HG03097 (cell line): ENCODE measurements at regions not wholly inside any gene's neighbourhood (a gene's known extent, or its start where the extent isn't known, plus 50 kb on each side); places are given as distances from the start of the nearest gene placed in this dataset.
A peak's percentile ranks its signal among the peaks of the same experiment; 100 is the strongest.

Experiments used
- ATAC-seq: cut with Tn5 transposase; IDR thresholded peaks from one replicate; pipeline ENCODE4 v1.9.1; 2021; ENCODE audit not compliant: unreplicated experiment, low FRiP score

DNA sequence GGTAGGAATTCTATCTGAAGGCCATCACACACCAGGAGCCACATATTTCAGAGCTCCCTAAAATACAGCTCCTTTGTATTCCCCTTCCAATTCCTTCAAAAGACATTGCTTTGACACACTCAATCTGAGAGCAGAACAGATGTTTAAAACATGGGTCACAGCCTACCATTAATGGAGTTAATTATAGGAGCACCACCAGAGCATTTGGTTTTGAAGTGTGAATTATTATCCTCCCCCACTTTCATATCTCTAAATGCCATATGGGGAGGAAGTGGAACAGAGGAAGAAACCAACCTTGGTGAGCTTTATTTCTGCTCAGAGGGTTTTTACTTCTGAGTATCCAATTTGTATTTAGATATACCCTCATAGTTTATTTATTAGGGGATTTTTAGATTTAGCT lies 50.7 kb upstream of the TNFRSF21 start:
- ATAC-seq = peak; percentile 64

DNA sequence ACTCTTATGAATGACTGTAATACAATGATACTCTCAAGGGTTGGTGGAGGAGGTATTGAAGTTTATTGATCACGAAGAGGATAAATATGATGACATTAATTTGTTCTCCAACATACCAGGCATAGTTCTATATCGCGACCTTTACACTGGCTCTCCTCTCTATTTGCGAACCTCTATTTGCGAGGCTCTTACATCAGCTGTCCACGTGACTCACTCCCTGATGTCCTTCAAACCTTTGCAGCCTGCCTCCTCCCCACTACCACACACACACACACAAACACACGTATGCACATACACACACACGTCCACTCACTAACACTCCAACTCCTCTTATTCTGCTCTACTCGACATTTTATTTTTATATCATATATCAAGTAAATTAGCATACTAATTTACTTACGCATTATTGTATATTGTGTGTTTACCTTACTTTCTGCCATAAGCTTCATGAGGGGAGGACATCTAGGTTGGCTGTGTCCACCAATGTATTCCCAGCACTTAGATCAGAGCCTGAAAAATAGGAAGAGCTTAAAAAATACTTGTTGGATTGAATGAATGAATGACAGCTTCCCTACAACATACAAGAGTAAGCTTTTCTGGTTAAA lies 53.3 kb upstream of the TNFRSF21 start:
- ATAC-seq = no peak

DNA sequence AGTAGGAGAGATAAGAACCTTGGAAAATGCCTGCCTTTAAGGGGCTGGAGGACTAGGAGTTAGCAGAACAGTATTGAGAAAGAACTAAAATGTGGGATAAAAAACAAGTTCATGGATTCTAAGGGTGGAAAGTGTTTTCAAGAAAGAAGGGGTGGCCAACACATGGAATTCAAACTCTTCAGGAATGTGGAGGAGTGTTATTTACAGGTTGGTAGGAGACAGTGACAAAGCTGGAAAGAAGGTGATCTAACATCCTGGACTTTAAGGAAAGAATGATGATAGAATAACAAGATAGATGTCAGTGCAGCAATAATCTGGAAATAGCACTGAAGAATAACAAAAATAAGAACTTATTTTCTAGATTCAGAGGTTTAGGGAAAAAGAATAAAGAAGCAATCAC lies 54.0 kb upstream of the TNFRSF21 start:
- no peak for ATAC-seq

DNA sequence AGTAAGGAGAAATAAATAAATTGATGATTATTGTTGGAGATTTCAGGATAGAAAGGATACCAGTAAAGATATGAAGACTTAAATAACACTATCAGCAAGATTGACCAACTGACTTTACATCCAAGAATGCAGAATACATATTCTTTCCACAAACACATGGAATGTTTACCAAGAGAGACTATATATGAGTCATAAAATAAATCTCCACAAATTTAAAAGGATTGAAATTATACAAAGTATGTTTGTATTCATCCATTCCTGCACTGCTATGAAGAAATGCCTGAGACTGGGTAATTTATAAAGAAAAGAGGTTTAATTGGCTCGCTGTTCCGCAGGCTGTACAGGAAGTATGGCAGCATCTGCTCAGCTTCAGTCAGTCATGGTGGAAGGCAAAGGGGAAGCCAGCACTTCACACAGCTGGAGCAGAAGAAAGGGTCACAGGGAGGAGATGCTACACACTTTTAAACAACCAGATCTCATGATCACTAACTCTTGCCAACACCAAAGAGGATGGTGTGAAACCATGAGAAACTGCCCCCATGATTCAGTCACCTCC lies 56.7 kb upstream of the TNFRSF21 start:
- ATAC-seq = no peak

DNA sequence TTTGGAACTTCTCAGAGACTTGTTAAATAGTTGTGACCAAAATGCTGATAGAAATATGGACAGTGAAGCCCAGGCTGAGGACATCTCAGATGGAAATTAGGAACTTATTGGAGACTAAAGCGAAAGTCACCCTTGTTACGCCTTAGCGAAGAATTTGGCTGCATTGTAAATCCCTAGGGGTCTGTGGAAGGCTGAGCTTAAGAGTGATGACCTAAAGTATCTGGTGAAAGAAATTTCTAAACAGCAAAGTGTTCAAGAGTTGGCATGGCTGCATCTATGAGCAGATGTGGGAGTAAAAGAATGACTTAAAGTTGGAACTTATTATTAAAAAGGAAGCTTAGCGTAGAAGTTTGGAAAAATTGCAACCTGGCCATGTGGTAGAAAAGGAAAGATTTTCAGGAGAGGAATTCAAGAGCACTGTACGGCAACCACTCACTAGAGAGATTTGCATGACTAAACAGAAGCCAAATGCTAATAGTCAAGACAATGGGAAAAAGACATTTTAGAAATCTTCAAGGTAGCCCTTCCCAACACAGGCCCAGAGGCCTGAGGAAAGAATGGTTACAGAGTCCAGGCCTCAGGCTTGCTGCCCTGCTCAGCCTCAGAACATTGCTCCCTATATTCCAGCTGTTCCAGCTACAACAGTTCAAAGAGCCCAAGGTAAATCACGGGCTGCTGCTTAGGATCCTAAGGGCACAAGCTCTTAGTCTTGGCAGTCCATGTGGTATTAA lies 61.6 kb upstream of the TNFRSF21 start:
- no peak for ATAC-seq

DNA sequence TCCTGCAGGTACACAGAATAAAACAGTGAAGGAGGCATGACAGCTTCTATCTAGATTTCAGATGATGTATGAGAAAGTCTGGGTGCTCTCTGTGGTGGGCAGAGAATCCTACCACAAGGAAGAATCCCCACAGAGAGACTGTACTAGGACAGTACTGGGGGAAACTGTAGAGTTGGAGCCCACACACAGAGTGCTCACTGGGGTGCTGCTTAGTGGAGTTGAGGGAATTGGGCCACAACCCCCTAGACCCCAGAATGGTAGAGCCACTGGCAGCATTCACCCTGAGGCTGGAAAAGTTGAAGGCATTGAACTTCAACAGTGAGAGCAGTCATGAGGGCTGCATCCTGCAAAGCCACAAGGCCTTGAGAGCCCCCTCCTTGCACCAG lies 62.2 kb upstream of the TNFRSF21 start:
- ATAC-seq = no peak

DNA sequence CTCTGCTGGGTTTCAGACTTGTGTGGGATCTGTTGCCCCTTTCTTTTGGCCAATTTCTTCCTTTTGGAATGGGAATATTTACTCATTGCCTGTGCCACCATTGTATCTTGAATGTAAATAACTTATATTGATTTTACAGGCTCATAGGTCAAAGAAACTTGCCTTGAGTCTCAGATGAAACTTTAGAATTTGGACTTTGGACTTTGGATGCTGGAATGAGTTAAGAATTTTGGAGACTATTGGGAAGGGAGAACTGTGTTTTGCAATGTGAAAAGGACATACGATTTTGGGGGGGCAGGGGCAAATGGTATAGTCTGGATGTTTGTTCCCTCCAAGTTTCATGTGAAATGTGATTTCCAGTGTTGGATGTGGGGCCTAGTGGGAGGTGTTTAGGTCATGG lies 62.6 kb upstream of the TNFRSF21 start:
- no peak for ATAC-seq

DNA sequence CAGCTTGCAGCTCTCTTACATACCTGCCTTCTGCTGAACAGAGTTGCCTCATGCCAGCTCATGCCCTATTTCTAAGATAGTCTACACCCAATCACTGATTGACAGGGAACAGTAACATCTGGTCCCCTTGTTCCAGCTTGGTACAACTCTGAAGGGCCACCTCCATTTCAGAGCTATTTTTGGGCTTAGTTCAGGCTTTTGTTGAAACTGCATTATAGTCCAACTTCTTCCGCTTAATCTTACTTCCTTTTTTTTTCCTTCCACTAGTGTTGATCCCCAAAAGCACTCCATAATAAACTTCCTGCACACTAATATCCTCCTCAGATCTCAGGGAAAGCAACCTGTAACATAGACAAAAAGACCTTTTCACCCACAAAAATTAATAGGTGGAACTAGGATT lies 65.7 kb upstream of the TNFRSF21 start:
- no peak for ATAC-seq

DNA sequence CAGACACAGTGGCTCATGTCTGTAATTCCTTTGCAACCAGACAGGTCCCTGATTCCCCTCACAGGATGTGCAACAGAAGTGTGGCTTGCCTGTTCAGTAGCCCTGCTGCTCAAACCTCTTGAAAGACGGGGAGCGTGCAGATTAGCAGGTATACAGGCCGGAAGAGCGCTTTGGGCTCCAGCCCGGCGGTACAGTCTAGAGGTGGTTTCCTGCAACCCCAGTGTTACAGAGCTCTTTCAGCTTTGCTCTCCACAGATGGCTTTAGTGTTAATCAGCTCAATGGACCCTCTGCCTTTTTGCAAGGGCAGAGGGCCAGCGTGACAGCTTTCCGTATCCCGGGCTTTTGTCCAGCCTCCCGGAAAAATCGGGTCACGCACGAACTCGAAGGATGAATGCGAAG lies 67.2 kb upstream of the TNFRSF21 start:
- no peak for ATAC-seq

DNA sequence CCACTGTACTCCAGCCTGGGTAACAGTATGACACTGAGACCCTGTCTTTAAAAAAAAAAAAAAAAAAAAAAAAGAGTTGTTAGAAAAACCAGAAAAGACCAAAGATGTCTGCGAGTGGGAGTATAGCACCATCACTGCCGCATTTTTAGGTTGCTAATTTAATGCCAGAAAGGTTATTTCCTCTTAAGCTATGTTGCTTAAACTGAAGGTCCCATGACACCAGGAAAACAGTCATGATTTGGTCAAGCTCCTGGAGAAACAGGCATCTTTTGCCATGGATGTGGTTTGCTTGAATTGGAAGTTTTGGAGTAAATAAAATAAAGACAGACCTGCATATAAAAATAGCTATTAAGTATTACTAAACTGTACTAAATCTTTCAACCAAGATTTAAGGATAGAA lies 68.3 kb upstream of the TNFRSF21 start:
- no peak for ATAC-seq

DNA sequence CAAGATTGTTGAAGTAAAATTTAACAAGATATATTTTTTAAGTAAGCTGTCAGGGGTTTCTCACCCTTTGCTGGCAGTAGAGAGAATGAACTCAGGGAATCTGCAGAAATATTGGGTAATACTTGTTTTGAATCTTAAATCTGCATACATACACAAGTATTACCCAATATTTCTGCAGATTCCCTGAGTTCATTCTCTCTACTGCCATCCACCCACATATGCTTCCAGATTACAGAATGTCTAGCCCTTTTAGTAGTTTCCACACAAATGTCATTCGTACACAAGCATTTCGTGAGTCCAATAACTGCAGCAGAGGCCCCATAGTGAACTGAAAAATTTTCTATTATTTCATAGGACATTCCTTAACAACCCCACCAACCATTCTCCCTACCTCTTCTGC lies 69.6 kb upstream of the TNFRSF21 start:
- ATAC-seq = no peak

DNA sequence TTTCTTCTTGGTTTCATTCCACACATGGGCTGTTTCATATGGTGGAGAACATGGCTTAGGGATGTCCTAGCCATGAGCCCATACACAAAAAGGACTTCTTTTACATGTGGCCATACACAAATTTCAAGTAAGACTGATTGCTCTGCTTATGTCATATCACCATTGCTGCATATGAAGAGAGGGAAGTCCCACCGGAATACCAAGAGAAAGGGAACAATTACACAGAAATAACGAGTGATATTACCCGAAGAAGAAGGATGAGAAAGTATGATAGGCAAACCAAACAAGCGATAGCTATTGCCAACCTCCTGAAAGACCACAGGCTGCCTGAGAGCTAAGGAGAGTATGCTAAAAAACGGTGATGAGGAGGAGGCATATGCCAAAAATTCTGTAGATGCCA lies 70.5 kb upstream of the TNFRSF21 start:
- no peak for ATAC-seq

DNA sequence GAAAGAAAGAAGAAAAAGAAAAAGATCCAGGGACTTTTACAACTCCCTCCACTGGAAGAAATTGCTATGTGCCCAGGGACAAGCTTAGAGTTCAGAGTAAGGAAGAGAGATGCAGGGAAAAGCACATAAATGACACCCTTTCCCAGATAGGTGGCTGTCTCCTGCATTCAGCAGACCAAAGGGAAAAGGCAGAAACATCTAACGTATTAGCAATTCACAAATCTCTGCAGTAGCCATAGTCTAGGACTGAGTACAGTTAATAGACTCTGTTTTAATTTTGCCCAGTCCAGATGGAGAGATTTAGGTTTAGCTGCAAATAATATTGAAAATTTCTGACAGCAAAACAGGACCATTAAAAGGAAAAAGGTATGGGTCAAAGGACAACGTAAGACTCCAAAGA lies 71.3 kb upstream of the TNFRSF21 start:
- no peak for ATAC-seq

DNA sequence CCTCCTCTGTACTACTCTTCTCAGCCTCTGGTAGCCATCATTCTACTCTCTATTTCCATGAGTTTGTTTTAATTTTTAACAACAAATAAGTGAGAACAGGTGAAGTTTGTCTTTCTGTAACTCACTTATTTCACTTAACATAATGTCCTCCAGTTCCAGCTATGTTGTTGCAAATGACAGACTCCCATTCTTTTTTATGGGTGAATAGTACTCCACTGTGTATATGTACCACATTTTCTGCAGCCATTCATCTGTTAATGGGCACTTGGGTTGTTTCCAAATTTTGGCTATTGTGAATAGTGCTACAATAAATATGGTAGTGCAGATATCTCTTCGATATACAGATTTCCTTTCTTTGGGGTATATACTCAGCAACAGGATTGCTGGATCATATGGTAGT lies 73.7 kb upstream of the TNFRSF21 start:
- ATAC-seq = no peak

DNA sequence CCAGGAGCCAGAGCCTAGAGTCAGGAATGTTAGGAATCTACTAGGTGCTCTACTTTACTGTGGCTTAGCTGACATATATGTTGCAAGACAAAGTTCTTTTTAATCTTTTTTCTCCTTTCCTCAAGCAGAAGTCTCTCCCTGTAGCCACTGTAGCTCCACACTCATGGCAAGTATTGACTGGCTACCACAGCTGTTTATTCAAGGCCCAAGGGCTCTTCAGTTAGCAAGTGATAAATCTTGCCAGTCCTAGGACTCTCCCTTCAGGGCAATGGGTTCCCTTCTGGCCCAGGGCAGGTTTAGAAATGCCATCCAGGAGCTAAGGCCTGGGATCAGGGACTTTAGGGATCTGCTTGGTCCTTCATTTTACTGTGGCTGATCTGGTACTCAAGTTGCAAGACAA lies 82.0 kb upstream of the TNFRSF21 start:
- no peak for ATAC-seq

DNA sequence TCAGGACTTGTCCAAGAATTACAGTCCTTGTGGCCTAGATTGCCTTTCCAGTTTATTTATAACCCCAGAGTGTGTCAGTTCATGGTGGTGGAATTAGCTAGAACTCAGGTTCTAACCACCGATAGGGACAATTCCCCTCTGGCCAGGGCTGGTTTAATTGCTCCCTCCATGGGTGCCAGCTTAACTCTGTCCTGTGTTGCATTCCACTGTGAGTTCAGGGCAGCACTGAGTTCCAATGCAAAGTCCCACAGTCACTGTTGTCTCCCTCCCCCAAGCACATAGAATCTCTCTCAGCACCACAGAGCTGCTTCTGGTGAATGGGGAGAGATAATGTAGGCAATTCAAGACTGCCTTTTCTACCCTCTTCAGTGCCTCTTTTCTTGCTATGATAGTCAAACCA lies 82.5 kb upstream of the TNFRSF21 start:
- ATAC-seq = no peak

DNA sequence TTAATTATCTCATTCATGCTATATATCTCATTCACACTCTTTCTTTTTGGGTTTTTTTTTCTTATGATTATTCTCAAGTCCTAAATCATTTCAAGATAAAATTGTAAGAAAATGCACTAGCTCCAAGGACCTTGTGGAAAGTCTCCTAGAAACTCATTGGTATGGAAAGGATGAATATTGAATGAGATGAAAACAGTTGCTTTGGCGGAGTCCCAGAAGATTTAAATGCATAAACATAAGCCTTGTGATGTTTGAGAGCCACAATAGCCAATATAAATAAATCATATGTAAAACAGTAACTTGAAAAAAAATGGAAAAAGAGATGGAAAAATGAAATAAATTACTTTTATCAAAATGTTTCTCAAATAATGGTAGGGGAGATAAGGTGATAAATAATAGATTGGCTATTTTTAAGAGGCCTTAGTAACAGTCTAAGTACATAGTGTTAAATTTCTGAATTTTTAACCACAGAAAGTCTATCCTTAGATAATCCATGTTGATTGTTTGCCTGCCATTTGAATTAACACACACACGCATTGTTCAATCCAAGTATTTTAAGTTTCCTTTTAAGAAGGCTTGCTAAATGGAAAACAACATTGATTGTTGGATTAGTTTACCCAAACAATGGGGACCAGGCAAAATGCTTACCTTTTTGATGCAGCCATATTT lies 81.1 kb upstream of the CD2AP start:
- ATAC-seq = no peak

DNA sequence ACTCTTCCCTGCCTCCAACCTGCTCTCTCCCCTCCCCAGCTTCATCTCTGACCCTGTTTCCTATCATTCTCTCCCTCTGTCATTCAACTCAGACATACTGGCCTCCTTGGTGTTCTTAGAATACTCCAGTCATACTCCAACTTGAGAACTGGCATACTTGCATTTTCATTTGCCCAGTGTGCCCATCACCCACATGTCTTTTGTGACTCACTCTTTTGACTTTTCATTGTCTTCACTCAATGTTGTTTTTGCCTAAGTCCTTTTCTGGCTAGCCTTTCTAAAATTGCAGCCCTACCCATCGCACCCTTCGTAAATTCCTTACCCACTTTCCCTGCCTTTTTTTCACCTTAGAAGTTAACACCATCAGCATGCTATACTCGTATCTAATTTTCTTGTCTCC lies 77.0 kb upstream of the CD2AP start:
- ATAC-seq = no peak

DNA sequence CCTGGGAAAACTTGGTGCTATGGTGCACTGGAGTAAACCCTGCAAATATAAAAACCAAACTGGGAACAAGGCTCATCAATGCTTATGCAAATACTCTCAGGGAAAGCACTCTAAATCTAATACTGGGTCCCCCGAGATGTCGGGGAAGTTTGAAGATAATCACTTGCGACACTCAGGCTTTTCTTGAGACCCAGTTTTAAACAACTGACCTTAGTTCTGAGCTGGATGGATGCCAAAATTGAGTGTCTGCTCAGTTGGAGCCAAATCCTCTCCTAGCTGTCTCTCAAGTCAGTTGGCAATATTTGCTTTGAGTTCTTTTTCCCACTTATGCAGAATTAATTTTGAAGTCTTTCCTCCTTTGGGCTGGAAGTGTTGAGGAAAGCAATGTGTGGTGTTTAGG lies 75.5 kb upstream of the CD2AP start:
- ATAC-seq = no peak

DNA sequence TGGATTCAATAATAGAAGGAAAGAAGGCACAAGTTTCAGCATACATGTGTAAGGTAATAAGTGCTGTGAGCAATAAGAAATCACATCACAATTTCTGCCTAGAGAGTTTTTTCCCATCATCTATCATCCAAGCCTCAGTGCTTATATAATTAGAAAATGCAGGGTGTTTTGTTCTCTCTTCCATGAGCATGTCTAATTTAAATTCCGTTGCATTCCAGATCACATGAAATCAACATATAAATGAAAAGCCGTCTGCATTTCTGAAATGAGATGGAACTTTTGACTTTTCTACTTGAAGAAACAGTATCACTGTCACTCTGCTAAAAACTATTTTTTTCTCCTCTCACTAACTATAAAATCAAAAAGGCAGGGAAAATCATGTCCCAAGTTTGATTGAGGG lies 74.5 kb upstream of the CD2AP start:
- no peak for ATAC-seq

DNA sequence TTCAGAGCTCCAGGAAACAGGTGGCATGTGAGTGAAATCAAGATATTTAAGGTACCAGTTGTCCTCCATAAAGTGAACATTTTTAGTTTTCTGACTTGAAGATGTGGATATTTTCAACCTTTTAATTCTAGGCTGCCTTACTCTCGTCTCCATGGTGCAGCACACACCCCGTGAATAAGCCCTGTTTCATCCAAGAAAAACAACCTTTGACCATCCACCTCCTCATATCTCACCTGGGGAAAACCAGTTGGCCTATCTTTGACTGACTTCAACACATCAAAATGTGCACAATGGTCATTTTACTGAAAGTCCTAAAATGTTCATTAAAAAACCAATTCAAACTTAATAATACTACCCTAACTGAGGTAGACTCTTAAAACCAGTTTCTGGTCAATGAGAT lies 73.8 kb upstream of the CD2AP start:
- ATAC-seq = no peak

DNA sequence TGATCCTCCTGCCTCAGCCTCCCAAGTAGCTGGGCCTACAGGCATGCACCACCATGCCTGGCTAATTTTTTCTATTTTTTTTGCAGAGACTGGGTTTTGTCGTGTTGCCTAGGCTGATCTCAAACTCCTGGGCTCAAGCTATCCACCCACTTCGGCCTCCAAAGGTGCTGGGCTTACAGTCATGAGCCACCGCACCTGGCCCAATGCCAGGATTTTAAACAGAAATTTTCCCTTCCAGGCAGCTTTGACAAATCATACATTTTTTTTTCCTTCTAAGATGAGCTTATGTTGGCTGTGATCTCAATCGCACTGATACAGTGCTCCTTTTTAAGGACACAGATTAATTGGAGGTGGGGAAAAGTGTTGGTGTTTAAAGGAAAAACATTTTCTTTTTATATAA lies 73.2 kb upstream of the CD2AP start:
- no peak for ATAC-seq
